Fibroblast of lung (primary cell): ENCODE measurements at regions not wholly inside any gene's neighbourhood (a gene's known extent, or its start where the extent isn't known, plus 50 kb on each side); places are given as distances from the start of the nearest gene placed in this dataset.

ENCODE experiments used
- DNase-seq, 2 donors: peaks; one replicate each; pipeline versions ENCODE4 v3.0.0 to v3.0.0-alpha.2; 2010; ENCODE audit warnings: low read depth in 2 of 2
- H2AFZ ChIP-seq: 2 replicates; pipeline ENCODE4 v1.5.1; 2012; ENCODE audit warnings: low read length, control low read depth, inconsistent platforms
- H3K27ac ChIP-seq: 2 replicates; pipeline ENCODE4 v1.5.1; 2011; ENCODE audit warnings: low read length, control low read depth; ENCODE audit not compliant: insufficient read depth
- H3K27me3 ChIP-seq: 2 replicates; pipeline ENCODE4 v1.5.1; 2011; ENCODE audit warnings: mild to moderate bottlenecking, low read length; ENCODE audit not compliant: control insufficient read depth, insufficient read depth
- H3K36me3 ChIP-seq: 2 replicates; pipeline ENCODE4 v1.5.1; 2011; ENCODE audit warnings: low read length; ENCODE audit not compliant: control insufficient read depth, insufficient read depth
- H3K4me1 ChIP-seq: 2 replicates; pipeline ENCODE4 v1.5.1; 2011; ENCODE audit warnings: low read length; ENCODE audit not compliant: control insufficient read depth, insufficient read depth; ENCODE audit errors: extremely low read depth
- H3K4me2 ChIP-seq: 2 replicates; pipeline ENCODE4 v1.5.1; 2011; ENCODE audit warnings: low read length, control low read depth; ENCODE audit not compliant: insufficient read depth; ENCODE audit errors: extremely low read depth
- H3K4me3 ChIP-seq, 4 experiments: fragments of 200-600 bp in 1 of 4; sonication (generic) in 1 of 4; replicated peaks in 1 of 4; 2 replicates each; pipeline ENCODE4 v1.5.1; 2011 to 2016; ENCODE audit warnings: low read length in 4 of 4, low read depth in 3 of 4, mild to moderate bottlenecking in 3 of 4, control low read depth in 2 of 4, inconsistent platforms in 1 of 4, mixed read lengths in 1 of 4; ENCODE audit not compliant: insufficient read depth in 1 of 4; ENCODE audit errors: control extremely low read depth in 1 of 4
- H3K79me2 ChIP-seq: 2 replicates; pipeline ENCODE4 v1.5.1; 2012; ENCODE audit warnings: mild to moderate bottlenecking, low read length, inconsistent platforms; ENCODE audit not compliant: control insufficient read depth, insufficient read depth
- H3K9ac ChIP-seq: 2 replicates; pipeline ENCODE4 v1.5.1; 2011; ENCODE audit warnings: mild to moderate bottlenecking, low read length, control low read depth; ENCODE audit not compliant: insufficient read depth
- H3K9me3 ChIP-seq: 2 replicates; pipeline ENCODE4 v1.5.1; 2012; ENCODE audit warnings: low read depth, low read length; ENCODE audit not compliant: control insufficient read depth, insufficient read depth
- H4K20me1 ChIP-seq: 2 replicates; pipeline ENCODE4 v1.5.1; 2011; ENCODE audit warnings: low read length; ENCODE audit not compliant: control insufficient read depth, insufficient read depth; ENCODE audit errors: extremely low read depth
- EZH2 ChIP-seq: IDR thresholded peaks from 2 replicates; pipeline ENCODE4 v1.5.1; 2012; ENCODE audit warnings: low read length, control low read depth, mild to moderate bottlenecking; ENCODE audit errors: missing control alignments
- TF ChIP-seq, protein P1 (sequence below), 2 donors: IDR thresholded peaks in 1 of 2; conservative IDR thresholded peaks in 1 of 2; 1 replicate in 1 of 2; 2 replicates in 1 of 2; pipeline ENCODE4 v1.5.1; 2011 to 2012; ENCODE audit warnings: low read length in 2 of 2, control low read depth in 1 of 2, inconsistent platforms in 1 of 2, low read depth in 1 of 2, mild to moderate bottlenecking in 1 of 2

- TF ChIP-seq, protein P1, sequence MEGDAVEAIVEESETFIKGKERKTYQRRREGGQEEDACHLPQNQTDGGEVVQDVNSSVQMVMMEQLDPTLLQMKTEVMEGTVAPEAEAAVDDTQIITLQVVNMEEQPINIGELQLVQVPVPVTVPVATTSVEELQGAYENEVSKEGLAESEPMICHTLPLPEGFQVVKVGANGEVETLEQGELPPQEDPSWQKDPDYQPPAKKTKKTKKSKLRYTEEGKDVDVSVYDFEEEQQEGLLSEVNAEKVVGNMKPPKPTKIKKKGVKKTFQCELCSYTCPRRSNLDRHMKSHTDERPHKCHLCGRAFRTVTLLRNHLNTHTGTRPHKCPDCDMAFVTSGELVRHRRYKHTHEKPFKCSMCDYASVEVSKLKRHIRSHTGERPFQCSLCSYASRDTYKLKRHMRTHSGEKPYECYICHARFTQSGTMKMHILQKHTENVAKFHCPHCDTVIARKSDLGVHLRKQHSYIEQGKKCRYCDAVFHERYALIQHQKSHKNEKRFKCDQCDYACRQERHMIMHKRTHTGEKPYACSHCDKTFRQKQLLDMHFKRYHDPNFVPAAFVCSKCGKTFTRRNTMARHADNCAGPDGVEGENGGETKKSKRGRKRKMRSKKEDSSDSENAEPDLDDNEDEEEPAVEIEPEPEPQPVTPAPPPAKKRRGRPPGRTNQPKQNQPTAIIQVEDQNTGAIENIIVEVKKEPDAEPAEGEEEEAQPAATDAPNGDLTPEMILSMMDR (conservative IDR thresholded peaks at IDR 0.05 in 1 of 2, IDR thresholded peaks at IDR 0.05 in 1 of 2; ENCODE audit: low read depth in 1 of 2, low read length in 2 of 2) = no peak
- no peak for TF ChIP-seq EZH2
- no peaks in the 10 kb centered on the region for H3K9me3 ChIP-seq
- no peaks in the 10 kb centered on the region for H3K79me2 ChIP-seq
- no peaks in the 10 kb centered on the region for H3K4me1 ChIP-seq
- no peak overlapping the region for H2AFZ ChIP-seq
- no peak overlapping the region for H3K4me2 ChIP-seq
- no peak overlapping the region for H3K27ac ChIP-seq
- no peaks in the 10 kb centered on the region for H3K36me3 ChIP-seq
- H3K4me3 ChIP-seq = no peak overlapping the region
- no peak overlapping the region for H3K9ac ChIP-seq
- no peak for DNase-seq
- H3K27me3 ChIP-seq = no peaks in the 10 kb centered on the region
- no peaks in the 10 kb centered on the region for H4K20me1 ChIP-seq
These were observed 76.1 kb upstream of the EMCN start for GRCh38 chr4:100593935-100594334.

GRCh38 chr4:100591161-100591876 lies 73.5 kb upstream of the EMCN start:
- TF ChIP-seq EZH2 = no peak
- TF ChIP-seq, protein P1 (conservative IDR thresholded peaks at IDR 0.05 in 1 of 2, IDR thresholded peaks at IDR 0.05 in 1 of 2; ENCODE audit: low read depth in 1 of 2, low read length in 2 of 2) = no peak
- H3K79me2 ChIP-seq = no peaks in the 10 kb centered on the region
- no peak overlapping the region for H3K9ac ChIP-seq
- DNase-seq = no peak
- no peaks in the 10 kb centered on the region for H3K27me3 ChIP-seq
- no peaks in the 10 kb centered on the region for H3K9me3 ChIP-seq
- no peaks in the 10 kb centered on the region for H4K20me1 ChIP-seq
- no peaks in the 10 kb centered on the region for H3K36me3 ChIP-seq
- H2AFZ ChIP-seq = no peak overlapping the region
- no peak overlapping the region for H3K4me2 ChIP-seq
- H3K4me1 ChIP-seq = no peaks in the 10 kb centered on the region
- H3K27ac ChIP-seq = no peak overlapping the region
- H3K4me3 ChIP-seq = no peak overlapping the region

GRCh38 chr4:100590325-100590724 lies 72.5 kb upstream of the EMCN start:
- no peaks in the 10 kb centered on the region for H3K79me2 ChIP-seq
- no peaks in the 10 kb centered on the region for H3K27me3 ChIP-seq
- no peaks in the 10 kb centered on the region for H3K4me1 ChIP-seq
- no peaks in the 10 kb centered on the region for H3K9me3 ChIP-seq
- TF ChIP-seq, protein P1 (conservative IDR thresholded peaks at IDR 0.05 in 1 of 2, IDR thresholded peaks at IDR 0.05 in 1 of 2; ENCODE audit: low read depth in 1 of 2, low read length in 2 of 2) = no peak
- no peak for TF ChIP-seq EZH2
- H4K20me1 ChIP-seq = no peaks in the 10 kb centered on the region
- H3K4me3 ChIP-seq = no peak overlapping the region
- no peak overlapping the region for H3K27ac ChIP-seq
- H3K4me2 ChIP-seq = no peak overlapping the region
- no peak overlapping the region for H3K9ac ChIP-seq
- no peaks in the 10 kb centered on the region for H3K36me3 ChIP-seq
- peak in 1 of 2 donors; percentile 2 for DNase-seq
- H2AFZ ChIP-seq = no peak overlapping the region
